ENCODE measurements at regions not wholly inside any gene's neighbourhood (a gene's known extent, or its start where the extent isn't known, plus 50 kb on each side); places are given as distances from the start of the nearest gene placed in this dataset.
"Not testable (repeated sequence)": the region's sequence is repeated elsewhere in the genome, so short reads cannot be mapped to it uniquely, and the experiment has no call there.

- DNase-seq (ENCODE audit: low read depth, low spot score) = no peak
Observed at GRCh38 chr3:101138817-101139216, 145.6 kb upstream of the ABI3BP start.

GRCh38 chr3:101134331-101134730 is 141.1 kb upstream of the ABI3BP start:
- no peak for DNase-seq (ENCODE audit: low read depth, low spot score)

- no peak for DNase-seq (ENCODE audit: low read depth, low spot score)
Observed at GRCh38 chr3:101133652-101134051, 140.4 kb upstream of the ABI3BP start.

- DNase-seq (ENCODE audit: low read depth, low spot score) = not testable (repeated sequence)
Observed at GRCh38 chr3:101133197-101133596, 140.0 kb upstream of the ABI3BP start.

GRCh38 chr3:101131767-101132166 is 138.5 kb upstream of the ABI3BP start:
- DNase-seq (ENCODE audit: low read depth, low spot score) = no peak

GRCh38 chr3:101128786-101129185 is 135.6 kb upstream of the ABI3BP start:
- no peak for DNase-seq (ENCODE audit: low read depth, low spot score)

- DNase-seq (ENCODE audit: low read depth, low spot score) = no peak
Observed at GRCh38 chr3:101128001-101128400, 134.8 kb upstream of the ABI3BP start.

- no peak for DNase-seq (ENCODE audit: low read depth, low spot score)
Observed at GRCh38 chr3:101124125-101124524, 130.9 kb upstream of the ABI3BP start.

GRCh38 chr3:101123081-101123480 is 129.9 kb upstream of the ABI3BP start:
- DNase-seq (ENCODE audit: low read depth, low spot score) = no peak

GRCh38 chr3:101122681-101123080 is 129.5 kb upstream of the ABI3BP start:
- DNase-seq (ENCODE audit: low read depth, low spot score) = no peak

- no peak for DNase-seq (ENCODE audit: low read depth, low spot score)
Observed at GRCh38 chr3:101120039-101120438, 126.8 kb upstream of the ABI3BP start.

GRCh38 chr3:101119535-101119934 is 126.3 kb upstream of the ABI3BP start:
- no peak for DNase-seq (ENCODE audit: low read depth, low spot score)

GRCh38 chr3:101117980-101118379 is 124.8 kb upstream of the ABI3BP start:
- DNase-seq (ENCODE audit: low read depth, low spot score) = no peak

- DNase-seq (ENCODE audit: low read depth, low spot score) = no peak
Observed at GRCh38 chr3:101117465-101117864, 124.2 kb upstream of the ABI3BP start.

- DNase-seq (ENCODE audit: low read depth, low spot score) = not testable (repeated sequence)
Observed at GRCh38 chr3:101110295-101110694, 117.1 kb upstream of the ABI3BP start.

GRCh38 chr3:101104321-101104720 is 111.1 kb upstream of the ABI3BP start:
- no peak for DNase-seq (ENCODE audit: low read depth, low spot score)

- DNase-seq (ENCODE audit: low read depth, low spot score) = no peak
Observed at GRCh38 chr3:101102678-101103296, 109.6 kb upstream of the ABI3BP start.

- DNase-seq (ENCODE audit: low read depth, low spot score) = no peak
Observed at GRCh38 chr3:101100361-101101009, 107.3 kb upstream of the ABI3BP start.

- no peak for DNase-seq (ENCODE audit: low read depth, low spot score)
Observed at GRCh38 chr3:101099791-101100190, 106.6 kb upstream of the ABI3BP start.

- DNase-seq (ENCODE audit: low read depth, low spot score) = no peak
Observed at GRCh38 chr3:101096444-101096843, 103.2 kb upstream of the ABI3BP start.

GRCh38 chr3:101095693-101096430 is 102.6 kb upstream of the ABI3BP start:
- DNase-seq (ENCODE audit: low read depth, low spot score) = no peak

GRCh38 chr3:101091489-101091888 is 98.3 kb upstream of the ABI3BP start:
- no peak for DNase-seq (ENCODE audit: low read depth, low spot score)

- DNase-seq (ENCODE audit: low read depth, low spot score) = no peak
Observed at GRCh38 chr3:101085752-101086151, 92.5 kb upstream of the ABI3BP start.
